ENCODE measurements at regions not wholly inside any gene's neighbourhood (a gene's known extent, or its start where the extent isn't known, plus 50 kb on each side); places are given as distances from the start of the nearest gene placed in this dataset.

GRCh38 chr2:155379494-155379893, 681.0 kb downstream of the KCNJ3 start:
- FAIRE-seq = no peak

DNA sequence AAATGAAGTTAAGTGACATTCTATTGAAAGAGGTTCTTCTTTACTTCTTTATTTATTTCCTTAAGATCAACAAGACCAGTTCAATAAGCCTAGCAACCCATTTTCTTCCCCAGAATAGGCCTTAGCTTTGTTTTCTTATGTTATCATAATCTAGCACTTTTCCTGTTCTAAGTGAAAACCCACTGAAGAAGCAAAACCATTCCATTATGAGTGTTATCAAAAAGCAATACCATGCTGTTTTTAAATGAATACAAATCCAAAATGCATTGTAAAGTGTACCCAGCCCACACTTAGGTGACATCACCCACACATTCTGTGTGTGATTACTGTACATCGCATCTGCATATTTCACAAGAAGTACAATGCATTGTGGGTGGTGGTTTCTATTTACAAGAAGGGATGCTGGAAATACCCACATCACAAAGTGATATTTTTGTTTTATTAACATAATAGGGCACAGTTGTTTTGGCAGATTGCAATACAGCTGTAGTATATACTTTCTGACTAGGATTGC, 679.5 kb downstream of the KCNJ3 start:
- FAIRE-seq = no peak

GRCh38 chr2:155377266-155377680, 678.8 kb downstream of the KCNJ3 start:
- FAIRE-seq = peak; percentile 83

GRCh38 chr2:155372969-155373368, 674.5 kb downstream of the KCNJ3 start:
- FAIRE-seq = peak; percentile 88

DNA sequence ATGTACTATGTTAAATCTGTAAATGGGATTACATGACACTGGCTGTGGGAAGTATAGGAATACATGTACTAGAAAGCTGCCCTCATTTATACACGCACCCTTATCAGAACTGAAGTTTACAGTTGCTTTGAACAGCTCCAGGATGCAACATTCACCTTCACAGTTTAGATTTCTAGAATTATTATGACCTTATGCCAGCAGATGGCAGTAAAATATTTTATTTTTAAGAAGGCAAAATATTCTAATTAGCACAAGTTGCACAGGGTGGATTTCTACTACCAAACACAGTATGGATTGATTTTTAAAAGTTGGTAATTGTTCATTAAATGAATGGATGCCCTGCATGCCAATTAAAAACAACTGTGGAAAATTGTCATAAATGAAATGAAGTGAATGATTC, 670.4 kb downstream of the KCNJ3 start:
- peak; percentile 60 for FAIRE-seq

- no peak for FAIRE-seq
Measured at GRCh38 chr2:155364766-155365165, 666.3 kb downstream of the KCNJ3 start.

DNA sequence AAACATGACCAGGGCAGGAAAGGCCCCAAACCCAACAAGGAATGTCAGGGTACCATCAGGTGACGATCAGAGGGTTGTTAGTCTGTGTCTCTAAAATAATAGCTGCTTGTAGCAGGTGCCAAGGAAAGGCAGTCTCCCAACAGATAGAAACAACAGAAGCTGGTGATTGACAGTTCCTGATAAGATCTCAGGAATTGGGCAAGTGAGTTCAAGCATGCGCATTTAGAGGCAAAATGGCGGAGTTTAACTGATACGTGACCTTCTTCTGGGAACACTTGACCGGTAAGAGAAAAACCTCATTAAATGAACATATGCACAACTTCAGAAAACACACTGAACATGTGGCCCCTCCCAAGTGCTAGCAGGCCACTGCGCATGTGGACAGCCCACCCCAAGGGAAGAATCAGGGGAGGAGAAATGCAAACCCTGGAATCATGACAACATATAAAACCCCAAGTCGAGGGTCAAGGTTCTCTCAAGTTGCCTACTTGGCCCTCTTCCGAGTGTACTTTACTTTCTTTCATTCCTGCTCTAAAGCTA, 664.9 kb downstream of the KCNJ3 start:
- no peak for FAIRE-seq

GRCh38 chr2:155357172-155357571, 658.7 kb downstream of the KCNJ3 start:
- FAIRE-seq = no peak

DNA sequence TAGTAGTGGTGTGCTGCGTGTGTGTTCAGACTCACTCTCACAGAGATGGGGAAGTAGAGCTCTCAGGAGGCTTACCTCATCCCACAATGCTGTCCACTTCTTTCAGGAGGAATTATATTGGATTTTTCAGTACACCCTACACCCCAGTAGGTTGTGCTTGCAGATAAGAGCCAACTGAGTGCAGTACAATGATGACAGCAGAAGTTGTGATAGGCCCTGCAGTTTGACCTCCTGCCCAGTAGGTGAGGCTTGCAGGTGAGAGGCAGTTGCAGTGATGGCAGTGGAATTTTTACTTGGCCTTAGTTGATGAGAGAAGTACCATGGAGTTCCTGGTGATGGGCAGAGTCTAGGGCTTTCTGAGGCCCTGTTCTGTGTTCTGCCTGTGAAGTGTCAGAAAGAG, 657.8 kb downstream of the KCNJ3 start:
- FAIRE-seq = no peak

DNA sequence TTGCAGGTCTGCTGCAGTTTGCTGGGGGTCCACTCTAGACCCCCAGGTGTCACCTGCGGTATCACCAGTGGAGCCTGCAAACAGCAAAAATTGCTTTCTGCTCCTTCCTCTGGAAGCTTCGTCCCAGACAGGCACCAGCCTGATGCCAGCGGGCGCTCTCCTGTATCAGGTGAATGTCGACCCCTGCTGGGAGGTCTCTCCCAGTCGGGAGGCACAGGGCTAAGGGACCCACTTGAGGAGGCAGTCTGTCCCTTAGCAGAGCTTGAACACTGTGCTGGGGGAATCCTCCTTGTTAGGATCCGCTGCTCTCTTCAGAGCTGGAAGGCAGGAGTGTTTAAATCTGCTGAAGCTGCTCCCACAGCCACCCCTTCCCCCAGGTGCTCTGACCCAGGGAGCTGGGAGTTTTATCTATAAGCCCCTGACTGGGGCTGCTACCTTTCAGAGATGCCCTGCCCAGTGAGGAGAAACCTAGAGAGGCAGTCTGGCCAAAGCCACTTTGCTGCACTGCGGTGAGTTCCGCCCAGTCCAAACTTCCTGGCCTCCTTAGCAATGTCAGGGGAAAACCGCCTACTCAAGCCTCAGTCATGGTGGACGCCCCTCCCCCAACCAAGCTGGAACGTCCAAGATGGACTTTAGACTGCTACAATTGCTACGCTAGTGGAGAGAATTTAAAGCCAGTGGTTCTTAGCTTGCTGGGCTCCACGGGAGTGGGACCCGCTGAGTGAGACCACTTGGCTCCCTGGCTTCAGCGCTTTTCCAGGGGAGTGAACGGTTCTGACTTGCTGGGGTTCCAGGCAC, 652.5 kb downstream of the KCNJ3 start:
- FAIRE-seq = no peak

DNA sequence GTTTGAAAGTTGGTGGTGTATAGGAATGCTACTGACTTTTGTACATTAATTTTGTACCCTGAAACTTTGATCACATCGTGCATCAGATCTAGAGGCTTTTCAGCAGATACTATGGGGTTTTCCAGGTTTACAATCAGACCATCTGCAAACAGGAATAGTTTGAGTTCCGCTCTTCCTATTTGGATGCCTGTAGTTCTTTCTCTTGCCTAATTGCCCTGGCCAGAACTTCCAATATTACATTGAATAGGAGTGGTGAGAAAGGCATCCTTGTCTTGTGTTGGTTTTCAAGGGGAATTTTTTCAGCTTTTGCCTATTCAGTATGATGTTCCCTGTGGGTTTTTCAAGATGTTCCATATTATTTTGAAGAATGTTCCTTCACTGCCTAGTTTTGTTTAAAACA, 633.5 kb downstream of the KCNJ3 start:
- FAIRE-seq = no peak

GRCh38 chr2:155320236-155320635, 621.7 kb downstream of the KCNJ3 start:
- FAIRE-seq = no peak

DNA sequence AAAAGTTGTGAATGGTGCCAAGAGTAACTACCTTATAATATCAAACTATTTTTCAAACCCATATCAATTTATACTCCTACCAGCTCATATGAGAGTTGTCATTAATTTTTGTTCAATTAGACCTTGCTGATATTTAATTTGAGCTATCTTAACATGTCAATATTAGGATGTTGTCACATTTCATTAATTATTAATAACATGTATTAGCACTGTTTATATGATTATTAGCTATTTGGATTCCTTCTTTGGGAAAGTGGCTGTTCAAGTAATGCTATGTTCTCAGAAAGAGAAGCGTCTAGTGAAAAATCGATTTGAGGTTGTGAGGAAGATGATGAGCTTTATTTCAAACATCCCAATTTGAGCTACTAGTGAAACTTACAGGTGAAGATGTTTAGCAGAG, 620.2 kb downstream of the KCNJ3 start:
- FAIRE-seq = no peak

DNA sequence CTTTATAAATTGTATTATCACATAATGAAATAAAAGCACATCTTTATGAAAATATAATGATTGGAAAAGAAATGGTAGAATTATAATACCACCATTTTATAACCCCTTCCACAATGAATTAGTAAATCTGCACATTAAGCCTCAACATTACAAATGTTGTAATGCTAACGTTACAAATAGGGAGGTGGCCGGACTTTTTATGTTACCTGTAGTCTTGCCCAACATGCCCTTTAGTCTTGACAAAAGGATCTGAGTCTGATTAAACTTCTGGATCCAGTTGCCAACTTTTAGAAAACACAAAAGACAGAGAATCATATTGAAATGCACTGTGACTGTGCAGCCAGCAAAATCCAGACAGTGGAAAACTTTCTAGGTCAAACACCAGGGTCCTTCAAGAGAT, 617.3 kb downstream of the KCNJ3 start:
- FAIRE-seq = no peak

DNA sequence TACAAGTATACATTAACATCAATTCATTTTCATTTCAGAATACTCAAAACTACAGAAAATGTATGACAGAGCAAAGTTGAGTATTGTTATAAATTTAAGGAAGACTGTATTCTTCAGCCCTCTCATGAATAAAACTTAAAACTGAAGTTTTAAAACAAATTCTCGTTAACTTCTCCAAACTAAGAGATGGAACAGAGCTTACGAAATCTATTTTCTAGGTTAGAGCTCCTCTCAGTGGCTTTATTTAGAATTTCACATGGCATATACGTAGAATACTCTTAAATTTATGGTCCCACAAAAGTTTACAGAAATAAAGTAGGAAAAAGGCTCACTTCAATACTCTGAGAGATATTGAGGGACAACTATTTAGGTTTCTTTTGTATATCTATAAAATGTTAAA, 612.1 kb downstream of the KCNJ3 start:
- peak; percentile 91 for FAIRE-seq

- no peak for FAIRE-seq
Measured at GRCh38 chr2:155309483-155309882, 611.0 kb downstream of the KCNJ3 start.

DNA sequence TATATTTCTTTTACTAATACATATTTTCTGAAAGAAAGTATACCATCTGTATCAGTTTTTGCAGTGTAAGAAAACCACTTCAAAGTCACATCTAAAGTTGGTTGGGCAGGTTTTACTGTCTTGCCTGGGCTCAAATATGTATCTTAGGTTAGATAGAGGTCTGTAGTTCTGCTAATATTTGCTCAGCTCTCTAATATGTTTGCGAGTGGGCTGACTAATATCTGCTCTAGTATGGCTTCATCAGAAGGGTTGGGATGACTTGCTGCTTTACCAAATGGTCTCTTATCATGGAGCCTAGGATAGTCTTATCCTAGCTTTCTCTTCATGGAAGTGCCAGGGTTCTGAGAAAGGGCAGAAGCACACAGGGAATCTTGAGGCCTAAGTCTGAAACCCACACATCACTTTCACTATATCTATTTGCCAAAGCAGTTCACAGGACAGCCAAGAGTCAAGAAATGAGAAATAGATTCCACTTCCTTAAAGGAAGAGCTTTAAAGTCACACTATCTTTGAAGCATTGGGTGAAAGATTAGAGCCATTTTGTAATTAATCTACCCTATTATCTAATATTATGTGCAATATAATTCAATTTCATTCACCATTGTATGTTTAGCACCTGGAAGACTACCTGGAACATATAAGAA, 610.0 kb downstream of the KCNJ3 start:
- no peak for FAIRE-seq

DNA sequence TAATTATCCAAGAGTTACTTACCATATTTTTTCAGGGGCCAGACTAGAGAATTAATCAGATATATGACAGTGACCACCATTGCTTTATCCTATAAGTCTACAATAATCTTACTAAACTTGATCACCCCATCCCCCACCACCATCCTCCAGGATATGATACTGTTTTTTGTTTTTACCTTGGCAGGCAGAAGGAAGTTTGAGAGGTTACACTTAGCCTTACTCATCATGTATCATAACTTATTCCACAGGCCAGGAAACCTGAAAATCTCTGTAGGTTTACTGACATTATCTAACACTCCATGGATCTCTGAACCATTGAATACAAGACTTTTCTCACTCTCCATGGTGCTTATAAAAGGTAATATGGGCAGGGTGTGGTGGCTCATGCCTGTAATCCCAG, 602.7 kb downstream of the KCNJ3 start:
- FAIRE-seq = no peak

DNA sequence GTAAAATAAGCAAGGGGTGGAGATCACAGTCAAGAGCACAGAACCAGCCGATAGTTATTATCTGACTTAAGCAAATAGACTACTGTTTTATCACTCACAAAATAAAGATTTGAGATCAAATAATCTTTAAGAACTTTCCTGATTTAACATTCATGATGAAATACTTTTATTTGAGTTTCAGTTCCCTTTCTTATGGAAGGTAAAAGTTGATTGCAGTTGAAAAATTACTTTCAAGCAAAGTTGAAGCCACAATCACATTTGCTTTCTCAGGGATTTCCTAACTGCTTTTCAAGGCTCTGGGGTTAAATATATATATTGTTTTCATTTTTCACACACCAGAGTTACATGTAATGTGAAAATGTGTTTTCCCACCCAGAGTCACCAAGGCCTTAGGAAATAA, 599.5 kb downstream of the KCNJ3 start:
- no peak for FAIRE-seq

DNA sequence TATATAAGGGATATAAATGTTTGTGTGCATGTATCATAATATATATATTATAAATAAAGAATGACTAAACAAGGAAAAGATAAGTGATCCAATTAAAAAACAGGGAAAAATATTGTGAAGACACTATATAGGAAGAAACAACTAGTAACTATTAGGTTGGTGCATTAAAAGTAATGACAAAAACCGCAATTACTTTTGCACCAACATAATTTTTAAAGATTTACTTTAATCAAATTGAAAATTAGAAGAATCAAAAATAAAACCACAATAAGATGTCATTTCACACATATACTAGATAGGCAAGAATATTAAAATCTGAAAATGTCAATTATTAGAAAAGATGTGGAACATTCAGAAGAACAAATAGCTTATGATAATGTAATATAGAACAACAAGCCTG, 595.9 kb downstream of the KCNJ3 start:
- no peak for FAIRE-seq

- no peak for FAIRE-seq
Measured at GRCh38 chr2:155281907-155282306, 583.4 kb downstream of the KCNJ3 start.

DNA sequence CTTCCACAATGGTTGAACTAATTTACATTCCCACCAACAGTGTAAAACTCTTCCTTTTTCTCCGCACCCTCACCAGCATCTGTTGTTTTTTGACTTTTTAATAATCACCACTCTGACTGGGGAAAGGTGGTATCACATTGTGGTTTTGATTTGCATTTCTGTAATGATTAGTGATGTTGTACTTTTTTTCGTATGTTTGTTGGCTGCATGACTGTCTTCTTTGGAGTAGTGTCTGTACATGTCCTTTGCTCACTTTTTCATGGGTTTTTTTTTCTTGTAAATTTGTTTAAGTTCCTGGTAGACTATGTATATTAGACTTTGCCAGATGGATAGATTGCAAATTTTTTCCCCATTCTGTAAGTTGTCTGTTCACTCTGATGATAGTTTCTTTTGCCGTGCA, 574.8 kb downstream of the KCNJ3 start:
- no peak for FAIRE-seq

DNA sequence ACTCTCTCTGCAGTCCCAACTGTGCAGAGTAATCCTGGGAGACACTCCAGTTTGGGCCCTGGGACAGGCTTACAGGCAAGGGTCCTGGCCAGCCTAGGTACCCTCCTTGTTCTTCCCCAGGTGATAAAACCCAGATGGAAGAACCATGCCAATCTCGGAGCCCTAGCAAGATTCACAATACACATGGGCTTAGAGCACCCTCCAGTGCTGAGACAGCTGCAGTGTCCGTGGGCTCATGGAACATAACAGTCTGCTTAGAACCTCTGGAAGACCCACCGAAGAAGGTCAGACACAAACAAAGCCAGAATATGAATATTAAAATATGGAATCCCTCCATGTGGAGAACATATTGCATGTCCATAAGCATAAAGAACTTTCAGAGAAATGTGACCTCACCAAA, 568.1 kb downstream of the KCNJ3 start:
- FAIRE-seq = no peak

GRCh38 chr2:155266109-155266508, 567.6 kb downstream of the KCNJ3 start:
- no peak for FAIRE-seq

Measured in endometrium (tissue), 2 donors.